ENCODE measurements at regions not wholly inside any gene's neighbourhood (a gene's known extent, or its start where the extent isn't known, plus 50 kb on each side); places are given as distances from the start of the nearest gene placed in this dataset.

- intact Hi-C loops (cut with DNase I) = loop anchor here in 2 of 3 donors (10.0 kb wide), 3 partner anchors 126 to 186 kb away; no protein-coding TSS in a partner anchor
- Histone ChIP-seq H3K36me3 (no peaks in the 10 kb centered on the region), H3K4me3 (no peak overlapping the region), H3K27ac (no peak overlapping the region), H3K9me3 (no peaks in the 10 kb centered on the region), H3K4me1 (no peaks in the 10 kb centered on the region), H3K27me3 (peaks cover 0 to 12% (median 2%) of the 10 kb centered on the region in 4 donors)
- ATAC-seq (peak in 1 of 4 donors; percentile 31), DNase-seq (no peak), FAIRE-seq (no peak)
- no peak for TF ChIP-seq CTCF (IDR thresholded peaks at IDR 0.05)
- 41 to 57% methylated on average over 6 of the region's 6 CpGs for WGBS, 2 donors
These were observed 270.7 kb downstream of the HRH4 start for GRCh38 chr18:24731158-24731557.

- no peak for ATAC-seq
These were observed 271.5 kb downstream of the HRH4 start for GRCh38 chr18:24731981-24732380.

GRCh38 chr18:24734058-24734457 is 273.6 kb downstream of the HRH4 start:
- no peak for FAIRE-seq
- Histone ChIP-seq H3K27me3 (peaks cover 0 to 7% (median 2%) of the 10 kb centered on the region in 4 donors), H3K4me3 (no peak overlapping the region), H3K4me1 (no peaks in the 10 kb centered on the region), H3K9me3 (no peaks in the 10 kb centered on the region), H3K36me3 (no peaks in the 10 kb centered on the region), H3K27ac (no peak overlapping the region)
- no peak for TF ChIP-seq CTCF (IDR thresholded peaks at IDR 0.05)
- no peak for DNase-seq
- WGBS, 2 donors = 35 to 52% methylated on average over 11 of the region's 11 CpGs
- ATAC-seq = peak in 2 of 4 donors; percentile 48 to 50
- intact Hi-C loops (cut with DNase I) = loop anchor here in 2 of 3 donors (10.0 kb wide), 3 partner anchors 129 to 189 kb away; no protein-coding TSS in a partner anchor

More at GRCh38 chr18:24731981-24732380, 271.5 kb downstream of the HRH4 start:
- TF ChIP-seq CTCF (IDR thresholded peaks at IDR 0.05) = no peak
- FAIRE-seq (no peak), DNase-seq (no peak)
- no peak overlapping the region for H3K4me3 ChIP-seq
- peaks cover 0 to 12% (median 2%) of the 10 kb centered on the region in 4 donors for H3K27me3 ChIP-seq
- no peaks in the 10 kb centered on the region for H3K4me1 ChIP-seq
- H3K27ac ChIP-seq = no peak overlapping the region
- no peaks in the 10 kb centered on the region for H3K36me3 ChIP-seq
- H3K9me3 ChIP-seq = no peaks in the 10 kb centered on the region
- 37 to 38% methylated on average over 3 of the region's 3 CpGs for WGBS, 2 donors
- intact Hi-C loops (cut with DNase I) = loop anchor here in 2 of 3 donors (10.0 kb wide), 3 partner anchors 127 to 187 kb away; no protein-coding TSS in a partner anchor

GRCh38 chr18:24735624-24736231 is 275.3 kb downstream of the HRH4 start:
- WGBS, 2 donors = 62 to 82% methylated on average over 5 of the region's 5 CpGs
- Histone ChIP-seq H3K27me3 (peaks cover 0 to 7% (median 2%) of the 10 kb centered on the region in 4 donors), H3K36me3 (no peaks in the 10 kb centered on the region), H3K4me3 (no peak overlapping the region), H3K4me1 (no peaks in the 10 kb centered on the region), H3K27ac (no peak overlapping the region), H3K9me3 (no peaks in the 10 kb centered on the region)
- intact Hi-C loops (cut with DNase I) = loop anchor here in 2 of 3 donors (10.0 kb wide), 3 partner anchors 131 to 191 kb away; no protein-coding TSS in a partner anchor
- DNase-seq (no peak), ATAC-seq (no peak), FAIRE-seq (no peak)
- no peak for TF ChIP-seq CTCF (IDR thresholded peaks at IDR 0.05)
